ENCODE measurements at regions not wholly inside any gene's neighbourhood (a gene's known extent, or its start where the extent isn't known, plus 50 kb on each side); places are given as distances from the start of the nearest gene placed in this dataset.
A peak's percentile ranks its signal among the peaks of the same experiment; 100 is the strongest.

- Histone ChIP-seq H4K20me1 (ENCODE audit: insufficient read depth, low read length) (no peaks in the 10 kb centered on the region), H3K4me1 (ENCODE audit: insufficient read depth, low read length) (no peaks in the 10 kb centered on the region), H3K4me3 (ENCODE audit: insufficient read depth, low read length) (no peak overlapping the region), H3K36me3 (ENCODE audit: insufficient read depth, low read length) (no peaks in the 10 kb centered on the region), H2AFZ (ENCODE audit: low read length) (no peak overlapping the region), H3K27me3 (ENCODE audit: insufficient read depth, low read length) (peaks cover 14% of the 10 kb centered on the region), H3K4me2 (ENCODE audit: insufficient read depth, low read length) (no peak overlapping the region), H3K79me2 (ENCODE audit: insufficient read depth, low read length) (no peaks in the 10 kb centered on the region), H3K27ac (ENCODE audit: low read depth, low read length) (no peak overlapping the region), H3K9me3 (ENCODE audit: low read depth, low read length) (no peaks in the 10 kb centered on the region)
- no peak for TF ChIP-seq CTCF (IDR thresholded peaks at IDR 0.05; ENCODE audit: extremely low read depth, low read depth, low read length)
- DNase-seq (ENCODE audit: insufficient read length, low spot score, missing footprints), result no peak
These were observed 168.6 kb downstream of the PMP22 start for GRCh38 chr17:15096511-15096910.

GRCh38 chr17:15095935-15096334 lies 169.2 kb downstream of the PMP22 start:
- H3K9me3 ChIP-seq (ENCODE audit: low read depth, low read length), result no peaks in the 10 kb centered on the region
- H4K20me1 ChIP-seq (ENCODE audit: insufficient read depth, low read length), result no peaks in the 10 kb centered on the region
- no peak overlapping the region for H2AFZ ChIP-seq (ENCODE audit: low read length)
- no peaks in the 10 kb centered on the region for H3K79me2 ChIP-seq (ENCODE audit: insufficient read depth, low read length)
- peaks cover 8% of the 10 kb centered on the region for H3K27me3 ChIP-seq (ENCODE audit: insufficient read depth, low read length)
- no peak overlapping the region for H3K4me3 ChIP-seq (ENCODE audit: insufficient read depth, low read length)
- no peak for DNase-seq (ENCODE audit: insufficient read length, low spot score, missing footprints)
- no peaks in the 10 kb centered on the region for H3K36me3 ChIP-seq (ENCODE audit: insufficient read depth, low read length)
- no peak overlapping the region for H3K27ac ChIP-seq (ENCODE audit: low read depth, low read length)
- no peaks in the 10 kb centered on the region for H3K4me1 ChIP-seq (ENCODE audit: insufficient read depth, low read length)
- no peak overlapping the region for H3K4me2 ChIP-seq (ENCODE audit: insufficient read depth, low read length)
- TF ChIP-seq CTCF (IDR thresholded peaks at IDR 0.05; ENCODE audit: extremely low read depth, low read depth, low read length), result no peak

GRCh38 chr17:15092762-15093161 lies 172.4 kb downstream of the PMP22 start:
- Histone ChIP-seq H3K4me1 (ENCODE audit: insufficient read depth, low read length) (no peaks in the 10 kb centered on the region), H3K27me3 (ENCODE audit: insufficient read depth, low read length) (peaks cover 8% of the 10 kb centered on the region), H3K9me3 (ENCODE audit: low read depth, low read length) (no peaks in the 10 kb centered on the region), H3K4me2 (ENCODE audit: insufficient read depth, low read length) (no peak overlapping the region), H2AFZ (ENCODE audit: low read length) (no peak overlapping the region), H4K20me1 (ENCODE audit: insufficient read depth, low read length) (no peaks in the 10 kb centered on the region), H3K79me2 (ENCODE audit: insufficient read depth, low read length) (no peaks in the 10 kb centered on the region), H3K4me3 (ENCODE audit: insufficient read depth, low read length) (no peak overlapping the region), H3K36me3 (ENCODE audit: insufficient read depth, low read length) (no peaks in the 10 kb centered on the region), H3K27ac (ENCODE audit: low read depth, low read length) (no peak overlapping the region)
- DNase-seq (ENCODE audit: insufficient read length, low spot score, missing footprints), result peak; percentile 13
- TF ChIP-seq CTCF (IDR thresholded peaks at IDR 0.05; ENCODE audit: extremely low read depth, low read depth, low read length), result no peak

GRCh38 chr17:15092261-15092660 lies 172.9 kb downstream of the PMP22 start:
- no peak for DNase-seq (ENCODE audit: insufficient read length, low spot score, missing footprints)
- H3K4me3 ChIP-seq (ENCODE audit: insufficient read depth, low read length), result no peak overlapping the region
- no peaks in the 10 kb centered on the region for H3K79me2 ChIP-seq (ENCODE audit: insufficient read depth, low read length)

More at GRCh38 chr17:15092261-15092660, 172.9 kb downstream of the PMP22 start:
- H3K9me3 ChIP-seq (ENCODE audit: low read depth, low read length), result no peaks in the 10 kb centered on the region
- H2AFZ ChIP-seq (ENCODE audit: low read length), result no peak overlapping the region
- no peak for TF ChIP-seq CTCF (IDR thresholded peaks at IDR 0.05; ENCODE audit: extremely low read depth, low read depth, low read length)
- H3K36me3 ChIP-seq (ENCODE audit: insufficient read depth, low read length), result no peaks in the 10 kb centered on the region
- no peaks in the 10 kb centered on the region for H3K4me1 ChIP-seq (ENCODE audit: insufficient read depth, low read length)
- H3K27ac ChIP-seq (ENCODE audit: low read depth, low read length), result no peak overlapping the region
- no peak overlapping the region for H3K4me2 ChIP-seq (ENCODE audit: insufficient read depth, low read length)
- H3K27me3 ChIP-seq (ENCODE audit: insufficient read depth, low read length), result peaks cover 8% of the 10 kb centered on the region
- no peaks in the 10 kb centered on the region for H4K20me1 ChIP-seq (ENCODE audit: insufficient read depth, low read length)
